Esophagus muscularis mucosa (tissue), 4 donors: ENCODE measurements at regions not wholly inside any gene's neighbourhood (a gene's known extent, or its start where the extent isn't known, plus 50 kb on each side); places are given as distances from the start of the nearest gene placed in this dataset.
A peak's percentile ranks its signal among the peaks of the same experiment; 100 is the strongest.

Experiments used
- DNase-seq: peaks from one replicate; pipeline ENCODE4 v3.0.0-alpha.2; 2017; ENCODE audit errors: extremely low spot score
- H3K27ac ChIP-seq, 4 donors: fragments of 200-600 bp; sonication (generic); replicated peaks in 1 of 4; 1 replicate in 3 of 4; 2 replicates in 1 of 4; pipeline ENCODE4 v1.5.1; 2016 to 2019; ENCODE audit warnings: mild to moderate bottlenecking in 1 of 4
- H3K27me3 ChIP-seq, 4 donors: fragments of 200-600 bp; sonication (generic); one replicate each; pipeline versions ENCODE4 v1.5.1 to v1.6.0; 2016 to 2019
- H3K36me3 ChIP-seq, 4 donors: fragments of 200-600 bp; sonication (generic); one replicate each; pipeline ENCODE4 v1.5.1; 2016 to 2019
- H3K4me1 ChIP-seq, 4 donors: fragments of 200-600 bp; sonication (generic); one replicate each; pipeline ENCODE4 v1.5.1; 2016 to 2019
- H3K4me3 ChIP-seq, 4 donors: fragments of 200-600 bp; sonication (generic); 1 replicate in 2 of 4; 2 replicates in 2 of 4; pipeline ENCODE4 v1.5.1; 2016 to 2019; ENCODE audit warnings: mild to moderate bottlenecking in 4 of 4, moderate library complexity in 1 of 4
- H3K9me3 ChIP-seq, 4 donors: fragments of 200-600 bp; sonication (generic); 1 replicate in 3 of 4; 2 replicates in 1 of 4; pipeline ENCODE4 v1.5.1; 2016 to 2019
- EP300 ChIP-seq: sonication (generic); formaldehyde crosslinking; IDR thresholded peaks from one replicate; pipeline ENCODE4 v1.6.1; 2017; ENCODE audit warnings: antibody characterized with exemption
- POLR2A ChIP-seq: fragments of 450-650 bp; IDR thresholded peaks from one replicate; pipeline ENCODE4 v1.6.1; 2017; ENCODE audit warnings: antibody characterized with exemption, moderate library complexity, mild to moderate bottlenecking, low read depth
- POLR2AphosphoS5 ChIP-seq, 2 donors: sonication (generic); formaldehyde crosslinking; IDR thresholded peaks; one replicate each; pipeline ENCODE4 v1.6.1; 2017; ENCODE audit warnings: antibody characterized with exemption in 2 of 2
- WGBS: methylation state at CpG from one replicate; pipeline ENCODE4 v1.1.5; 2018; 5-methylcytosine and 5-hydroxymethylcytosine counted together
- intact Hi-C: fragments of 100-400 bp; cut with DNase I; formaldehyde crosslinking; loops from one replicate; pipeline ENCODE4 v1.15.1; 2023
- TF ChIP-seq, protein P1 (sequence below), 3 experiments: fragments of 200-600 bp in 2 of 3; fragments of 450-650 bp in 1 of 3; sonication (generic) in 2 of 3; IDR thresholded peaks; one replicate each; pipeline ENCODE4 v1.5.1; 2017 to 2019; ENCODE audit warnings: antibody characterized with exemption in 3 of 3, mild to moderate bottlenecking in 2 of 3, moderate library complexity in 1 of 3

DNA sequence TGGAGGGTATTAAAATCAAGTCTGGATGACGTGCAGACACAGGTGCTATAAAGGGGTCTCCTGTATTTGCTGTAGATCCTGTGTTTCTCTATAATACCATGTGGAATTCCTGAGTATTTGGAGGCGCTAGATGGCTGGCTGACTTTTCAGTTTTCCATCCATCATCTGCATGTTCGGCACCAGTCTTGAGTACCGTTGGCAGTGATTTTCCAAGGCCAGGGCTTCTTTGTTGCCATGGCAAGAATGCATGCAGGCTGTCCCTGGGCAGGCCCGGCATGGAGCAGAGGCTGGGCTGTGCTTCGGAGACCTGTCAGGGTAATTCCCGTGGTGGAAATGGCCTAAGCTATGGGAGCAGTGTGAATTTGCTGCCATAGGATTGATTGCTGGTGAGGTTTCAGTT, 405.9 kb upstream of the HS6ST1 start:
- no peak overlapping the region for H3K27ac ChIP-seq
- peak; percentile 62 for DNase-seq
- TF ChIP-seq EP300, result no peak
- no peak for TF ChIP-seq POLR2A
- TF ChIP-seq, protein P1, sequence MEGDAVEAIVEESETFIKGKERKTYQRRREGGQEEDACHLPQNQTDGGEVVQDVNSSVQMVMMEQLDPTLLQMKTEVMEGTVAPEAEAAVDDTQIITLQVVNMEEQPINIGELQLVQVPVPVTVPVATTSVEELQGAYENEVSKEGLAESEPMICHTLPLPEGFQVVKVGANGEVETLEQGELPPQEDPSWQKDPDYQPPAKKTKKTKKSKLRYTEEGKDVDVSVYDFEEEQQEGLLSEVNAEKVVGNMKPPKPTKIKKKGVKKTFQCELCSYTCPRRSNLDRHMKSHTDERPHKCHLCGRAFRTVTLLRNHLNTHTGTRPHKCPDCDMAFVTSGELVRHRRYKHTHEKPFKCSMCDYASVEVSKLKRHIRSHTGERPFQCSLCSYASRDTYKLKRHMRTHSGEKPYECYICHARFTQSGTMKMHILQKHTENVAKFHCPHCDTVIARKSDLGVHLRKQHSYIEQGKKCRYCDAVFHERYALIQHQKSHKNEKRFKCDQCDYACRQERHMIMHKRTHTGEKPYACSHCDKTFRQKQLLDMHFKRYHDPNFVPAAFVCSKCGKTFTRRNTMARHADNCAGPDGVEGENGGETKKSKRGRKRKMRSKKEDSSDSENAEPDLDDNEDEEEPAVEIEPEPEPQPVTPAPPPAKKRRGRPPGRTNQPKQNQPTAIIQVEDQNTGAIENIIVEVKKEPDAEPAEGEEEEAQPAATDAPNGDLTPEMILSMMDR (IDR thresholded peaks at IDR 0.05), result no peak
- TF ChIP-seq POLR2AphosphoS5 (IDR thresholded peaks at IDR 0.05), result no peak
- H3K4me3 ChIP-seq, result no peak overlapping the region
- no peaks in the 10 kb centered on the region for H3K36me3 ChIP-seq
- no peaks in the 10 kb centered on the region for H3K27me3 ChIP-seq
- no peaks in the 10 kb centered on the region for H3K4me1 ChIP-seq
- intact Hi-C loops, result no loop called here
- WGBS, result 91% methylated on average over 7 of the region's 7 CpGs
- no peaks in the 10 kb centered on the region for H3K9me3 ChIP-seq

DNA sequence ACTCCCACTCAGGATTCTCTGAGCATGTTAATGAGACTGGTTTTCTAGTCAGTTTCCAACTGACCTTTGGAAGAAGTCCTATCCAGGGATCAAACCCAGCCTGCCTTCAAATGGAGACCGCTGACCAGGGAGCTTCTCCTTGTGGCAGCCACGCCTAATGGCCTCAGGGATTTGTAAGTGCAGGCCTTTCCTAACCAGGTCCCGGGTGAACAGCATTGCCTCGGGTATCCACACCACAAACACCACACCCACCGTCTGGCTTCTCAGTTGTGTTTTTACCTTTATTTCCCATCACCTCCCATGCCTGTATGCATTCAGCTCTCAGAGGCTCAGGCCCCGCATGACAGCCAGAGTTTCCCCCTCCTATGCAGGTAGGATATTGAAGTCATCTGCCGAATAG, 406.3 kb upstream of the HS6ST1 start:
- TF ChIP-seq POLR2AphosphoS5 (IDR thresholded peaks at IDR 0.05) (no peak), POLR2A (no peak), EP300 (no peak)
- TF ChIP-seq, protein P1 (IDR thresholded peaks at IDR 0.05), result no peak
- no peaks in the 10 kb centered on the region for H3K36me3 ChIP-seq
- no peaks in the 10 kb centered on the region for H3K4me1 ChIP-seq
- 91% methylated on average over 7 of the region's 7 CpGs for WGBS
- H3K4me3 ChIP-seq, result no peak overlapping the region
- H3K27ac ChIP-seq, result no peak overlapping the region
- DNase-seq, result peak; percentile 85
- H3K27me3 ChIP-seq, result no peaks in the 10 kb centered on the region
- no peaks in the 10 kb centered on the region for H3K9me3 ChIP-seq
- intact Hi-C loops, result no loop called here

DNA sequence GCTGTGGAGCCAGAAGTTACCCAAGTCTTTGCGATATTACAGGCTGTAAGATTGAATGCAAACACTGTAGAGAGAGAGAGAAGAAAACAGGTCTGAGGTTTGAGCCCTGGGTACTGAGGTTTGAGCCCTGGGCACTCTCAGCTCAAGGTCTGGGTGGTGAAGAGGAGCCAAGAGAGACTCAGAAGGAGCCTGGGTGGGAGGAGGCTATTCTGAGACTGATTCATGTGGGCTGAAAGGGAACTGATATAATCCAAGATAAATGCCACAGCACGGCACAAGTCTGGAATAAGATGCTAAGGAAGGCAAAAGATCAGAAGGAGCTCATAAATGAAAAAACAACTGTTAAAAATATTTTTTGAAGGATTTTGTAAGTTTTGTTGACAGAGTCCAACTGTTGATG, 407.6 kb upstream of the HS6ST1 start:
- Histone ChIP-seq H3K27me3 (peaks cover 0 to 3% (median 0%) of the 10 kb centered on the region in 4 donors), H3K4me1 (no peaks in the 10 kb centered on the region), H3K36me3 (no peaks in the 10 kb centered on the region), H3K27ac (no peak overlapping the region), H3K9me3 (no peaks in the 10 kb centered on the region), H3K4me3 (no peak overlapping the region)
- DNase-seq, result no peak
- WGBS, result 80% methylated on average over 2 of the region's 2 CpGs
- intact Hi-C loops, result no loop called here
- TF ChIP-seq POLR2A (no peak), POLR2AphosphoS5 (IDR thresholded peaks at IDR 0.05) (no peak), EP300 (no peak)
- TF ChIP-seq, protein P1 (IDR thresholded peaks at IDR 0.05), result no peak

DNA sequence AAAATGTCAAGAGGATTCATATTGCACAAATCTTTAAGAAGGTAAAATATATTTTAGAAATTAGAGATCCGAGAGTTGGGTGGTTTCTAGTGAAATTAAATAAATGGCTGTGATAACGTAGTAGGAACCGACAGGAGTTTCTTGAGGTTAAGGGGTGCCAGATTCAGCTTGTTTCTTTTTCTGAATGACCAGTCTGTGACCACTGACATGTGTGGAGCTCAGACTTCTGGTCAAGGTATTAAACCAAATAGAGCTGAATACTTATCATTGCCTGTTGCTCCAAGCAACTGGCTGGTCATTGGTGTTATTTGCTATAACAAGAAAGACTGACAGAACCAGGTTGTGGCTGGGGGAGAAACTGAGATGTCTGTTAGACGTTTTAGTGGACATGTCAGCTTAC, 408.2 kb upstream of the HS6ST1 start:
- peaks cover 0 to 8% (median 0%) of the 10 kb centered on the region in 4 donors for H3K27me3 ChIP-seq
- no peaks in the 10 kb centered on the region for H3K9me3 ChIP-seq
- no peak overlapping the region for H3K4me3 ChIP-seq
- no peaks in the 10 kb centered on the region for H3K4me1 ChIP-seq
- intact Hi-C loops, result no loop called here
- TF ChIP-seq POLR2A, result no peak
- TF ChIP-seq, protein P1 (IDR thresholded peaks at IDR 0.05), result no peak
- TF ChIP-seq EP300, result no peak
- no peaks in the 10 kb centered on the region for H3K36me3 ChIP-seq
- WGBS, result 82% methylated on average over 4 of the region's 4 CpGs
- no peak for DNase-seq
- no peak overlapping the region for H3K27ac ChIP-seq

DNA sequence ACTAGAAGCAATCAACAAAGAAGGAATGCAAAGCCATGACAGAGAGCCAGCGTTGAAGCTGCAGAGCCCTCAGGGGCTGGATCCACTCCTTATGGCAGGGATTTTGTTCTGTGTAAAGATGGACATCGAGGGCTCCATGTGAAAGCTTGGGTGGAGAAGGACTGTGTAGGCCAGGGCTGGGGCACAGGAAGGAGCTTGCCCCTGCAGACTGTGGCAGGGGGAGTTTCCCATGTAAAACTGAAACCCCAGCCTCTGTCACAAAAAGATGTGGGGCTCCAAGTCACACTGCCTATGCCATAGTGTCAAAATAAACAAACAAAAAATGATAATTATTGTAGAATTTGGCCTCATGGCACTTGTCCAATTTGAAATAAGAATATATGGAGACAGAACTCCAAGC, 408.7 kb upstream of the HS6ST1 start:
- peaks cover 0 to 9% (median 0%) of the 10 kb centered on the region in 4 donors for H3K27me3 ChIP-seq
- no peaks in the 10 kb centered on the region for H3K4me1 ChIP-seq
- DNase-seq, result no peak
- H3K4me3 ChIP-seq, result no peak overlapping the region
- no peaks in the 10 kb centered on the region for H3K9me3 ChIP-seq
- peak overlapping the region in 2 of 4 donors; percentile 8 to 31 for H3K27ac ChIP-seq
- H3K36me3 ChIP-seq, result no peaks in the 10 kb centered on the region
- 88% methylated on average over 2 of the region's 2 CpGs for WGBS
- TF ChIP-seq POLR2AphosphoS5 (IDR thresholded peaks at IDR 0.05) (no peak), EP300 (no peak), POLR2A (no peak)
- TF ChIP-seq, protein P1 (IDR thresholded peaks at IDR 0.05), result no peak
- intact Hi-C loops, result no loop called here
